ENCODE measurements at regions not wholly inside any gene's neighbourhood (a gene's known extent, or its start where the extent isn't known, plus 50 kb on each side); places are given as distances from the start of the nearest gene placed in this dataset.

- TF ChIP-seq YY1 (IDR thresholded peaks at IDR 0.05; ENCODE audit: insufficient read depth, insufficient read length) (no peak), SUZ12 (IDR thresholded peaks at IDR 0.05; ENCODE audit: extremely low read depth, insufficient read depth, insufficient read length) (no peak), ZNF274 (IDR thresholded peaks at IDR 0.05; ENCODE audit: low read depth, low read length) (no peak)
- no peaks in the 10 kb centered on the region for H3K36me3 ChIP-seq (ENCODE audit: insufficient read depth, insufficient read length, low read length)
- H3K4me3 ChIP-seq (ENCODE audit: insufficient read length, low read depth) = no peak overlapping the region
- H3K9ac ChIP-seq (ENCODE audit: insufficient read length, low read depth) = no peak overlapping the region
- no peaks in the 10 kb centered on the region for H3K4me1 ChIP-seq (ENCODE audit: insufficient read depth, insufficient read length)
- DNase-seq (ENCODE audit: low read depth, low spot score) = no peak
- H3K9me3 ChIP-seq (ENCODE audit: insufficient read depth, low read length) = no peaks in the 10 kb centered on the region
- H3K27me3 ChIP-seq (ENCODE audit: insufficient read depth, insufficient read length) = no peaks in the 10 kb centered on the region
These were observed 168.0 kb downstream of the DACT1 start for GRCh38 chr14:58805605-58806409.

DNA sequence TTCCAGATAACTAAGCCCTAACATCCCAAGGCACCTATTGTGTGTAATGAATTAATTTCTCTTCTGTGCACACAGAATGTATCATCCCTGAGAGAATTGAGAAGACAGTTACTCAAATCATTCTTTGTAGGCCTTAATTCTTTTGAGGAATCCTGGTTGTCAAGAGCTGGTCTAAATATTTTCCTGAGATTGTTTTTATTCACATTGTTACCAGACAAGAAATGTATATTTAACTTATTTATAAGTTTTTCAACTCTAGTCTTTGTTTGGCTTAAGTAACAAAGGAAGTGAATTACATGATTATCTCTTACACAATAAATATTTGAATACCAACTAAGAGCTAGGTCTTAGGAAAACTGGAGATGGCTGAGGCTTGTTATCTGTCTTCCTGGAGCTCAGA lies 169.4 kb downstream of the DACT1 start:
- DNase-seq (ENCODE audit: low read depth, low spot score) = no peak
- no peaks in the 10 kb centered on the region for H3K27me3 ChIP-seq (ENCODE audit: insufficient read depth, insufficient read length)
- H3K9ac ChIP-seq (ENCODE audit: insufficient read length, low read depth) = no peak overlapping the region
- TF ChIP-seq ZNF274 (IDR thresholded peaks at IDR 0.05; ENCODE audit: low read depth, low read length) (no peak), YY1 (IDR thresholded peaks at IDR 0.05; ENCODE audit: insufficient read depth, insufficient read length) (no peak), SUZ12 (IDR thresholded peaks at IDR 0.05; ENCODE audit: extremely low read depth, insufficient read depth, insufficient read length) (no peak)
- H3K4me1 ChIP-seq (ENCODE audit: insufficient read depth, insufficient read length) = no peaks in the 10 kb centered on the region
- H3K36me3 ChIP-seq (ENCODE audit: insufficient read depth, insufficient read length, low read length) = no peaks in the 10 kb centered on the region
- no peak overlapping the region for H3K4me3 ChIP-seq (ENCODE audit: insufficient read length, low read depth)
- no peaks in the 10 kb centered on the region for H3K9me3 ChIP-seq (ENCODE audit: insufficient read depth, low read length)

- Histone ChIP-seq H3K27me3 (ENCODE audit: insufficient read depth, insufficient read length) (no peaks in the 10 kb centered on the region), H3K4me1 (ENCODE audit: insufficient read depth, insufficient read length) (no peaks in the 10 kb centered on the region), H3K4me3 (ENCODE audit: insufficient read length, low read depth) (no peak overlapping the region), H3K9me3 (ENCODE audit: insufficient read depth, low read length) (no peaks in the 10 kb centered on the region), H3K9ac (ENCODE audit: insufficient read length, low read depth) (no peak overlapping the region), H3K36me3 (ENCODE audit: insufficient read depth, insufficient read length, low read length) (no peaks in the 10 kb centered on the region)
- TF ChIP-seq SUZ12 (IDR thresholded peaks at IDR 0.05; ENCODE audit: extremely low read depth, insufficient read depth, insufficient read length) (no peak), ZNF274 (IDR thresholded peaks at IDR 0.05; ENCODE audit: low read depth, low read length) (no peak), YY1 (IDR thresholded peaks at IDR 0.05; ENCODE audit: insufficient read depth, insufficient read length) (no peak)
- no peak for DNase-seq (ENCODE audit: low read depth, low spot score)
These were observed 171.1 kb downstream of the DACT1 start for GRCh38 chr14:58808828-58809227.

DNA sequence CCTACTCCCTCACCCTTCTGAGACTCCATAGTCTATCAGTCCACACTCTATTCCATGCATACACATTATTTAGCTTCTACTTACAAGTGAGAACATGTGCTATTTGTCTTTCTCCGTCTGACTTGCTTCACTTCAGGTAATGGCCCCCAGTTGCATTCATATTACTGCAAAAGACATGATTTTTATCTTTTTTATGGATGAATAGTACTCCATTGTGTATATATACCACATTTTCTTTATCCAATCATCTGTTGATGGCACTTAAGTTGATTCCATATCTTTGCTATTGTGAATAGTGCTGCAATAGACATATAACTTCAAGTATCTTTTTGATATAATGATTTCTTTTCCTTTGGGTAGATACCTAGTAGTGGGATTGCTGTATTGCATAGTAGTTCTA lies 171.8 kb downstream of the DACT1 start:
- Histone ChIP-seq H3K4me3 (ENCODE audit: insufficient read length, low read depth) (no peak overlapping the region), H3K4me1 (ENCODE audit: insufficient read depth, insufficient read length) (no peaks in the 10 kb centered on the region), H3K36me3 (ENCODE audit: insufficient read depth, insufficient read length, low read length) (no peaks in the 10 kb centered on the region), H3K27me3 (ENCODE audit: insufficient read depth, insufficient read length) (no peaks in the 10 kb centered on the region), H3K9ac (ENCODE audit: insufficient read length, low read depth) (no peak overlapping the region), H3K9me3 (ENCODE audit: insufficient read depth, low read length) (no peaks in the 10 kb centered on the region)
- TF ChIP-seq YY1 (IDR thresholded peaks at IDR 0.05; ENCODE audit: insufficient read depth, insufficient read length) (no peak), SUZ12 (IDR thresholded peaks at IDR 0.05; ENCODE audit: extremely low read depth, insufficient read depth, insufficient read length) (no peak), ZNF274 (IDR thresholded peaks at IDR 0.05; ENCODE audit: low read depth, low read length) (no peak)
- no peak for DNase-seq (ENCODE audit: low read depth, low spot score)

DNA sequence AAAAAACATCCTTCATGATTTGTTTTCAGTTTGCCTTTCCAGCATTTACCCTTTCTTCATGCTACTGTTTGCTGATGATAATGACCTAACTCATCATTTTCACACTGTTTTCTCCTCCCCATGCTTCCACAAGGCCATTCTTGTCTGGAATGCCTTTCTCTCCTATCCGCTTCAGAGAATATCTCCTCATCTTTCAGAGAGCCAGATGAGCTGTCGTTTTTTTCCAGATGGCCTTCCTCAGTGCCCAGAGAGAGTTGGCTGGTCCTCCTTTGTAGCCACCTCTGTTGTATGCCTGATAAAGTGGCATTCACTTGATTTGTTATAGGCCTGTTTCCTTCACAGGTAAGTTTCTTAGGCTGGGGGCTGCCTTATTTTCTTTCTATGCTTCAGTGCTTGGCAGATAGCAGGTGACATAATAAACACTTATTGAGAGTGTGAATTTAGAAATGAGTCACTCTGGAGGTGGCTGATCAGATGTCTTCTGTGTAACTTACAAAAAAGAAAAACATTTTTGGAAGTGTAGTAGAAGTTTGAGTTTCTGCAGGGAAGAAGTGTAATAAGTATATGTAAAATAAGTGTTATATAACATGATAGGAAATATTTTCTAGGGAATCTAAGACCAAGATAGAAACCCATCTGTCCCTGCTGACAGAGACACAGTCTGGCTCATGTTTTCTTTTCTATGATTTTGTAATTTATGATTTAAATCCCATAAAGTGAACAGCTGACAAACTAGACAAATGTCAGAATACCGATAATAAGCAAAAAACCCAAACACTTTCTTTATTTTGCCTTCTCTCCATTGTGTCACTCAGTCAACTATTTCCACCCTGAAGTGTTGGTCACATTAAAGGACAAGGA lies 174.5 kb downstream of the DACT1 start:
- Histone ChIP-seq H3K9me3 (ENCODE audit: insufficient read depth, low read length) (no peaks in the 10 kb centered on the region), H3K4me1 (ENCODE audit: insufficient read depth, insufficient read length) (no peaks in the 10 kb centered on the region), H3K36me3 (ENCODE audit: insufficient read depth, insufficient read length, low read length) (no peaks in the 10 kb centered on the region), H3K9ac (ENCODE audit: insufficient read length, low read depth) (no peak overlapping the region), H3K27me3 (ENCODE audit: insufficient read depth, insufficient read length) (no peaks in the 10 kb centered on the region), H3K4me3 (ENCODE audit: insufficient read length, low read depth) (no peak overlapping the region)
- TF ChIP-seq SUZ12 (IDR thresholded peaks at IDR 0.05; ENCODE audit: extremely low read depth, insufficient read depth, insufficient read length) = no peak
- no peak for TF ChIP-seq ZNF274 (IDR thresholded peaks at IDR 0.05; ENCODE audit: low read depth, low read length)
- no peak for TF ChIP-seq YY1 (IDR thresholded peaks at IDR 0.05; ENCODE audit: insufficient read depth, insufficient read length)
- no peak for DNase-seq (ENCODE audit: low read depth, low spot score)

GRCh38 chr14:58813745-58814144 lies 176.0 kb downstream of the DACT1 start:
- Histone ChIP-seq H3K4me3 (ENCODE audit: insufficient read length, low read depth) (no peak overlapping the region), H3K9me3 (ENCODE audit: insufficient read depth, low read length) (no peaks in the 10 kb centered on the region)

GRCh38 chr14:58814466-58814865 lies 176.7 kb downstream of the DACT1 start:
- H3K4me1 ChIP-seq (ENCODE audit: insufficient read depth, insufficient read length) = no peaks in the 10 kb centered on the region
- no peak overlapping the region for H3K4me3 ChIP-seq (ENCODE audit: insufficient read length, low read depth)
- DNase-seq (ENCODE audit: low read depth, low spot score) = no peak

More at GRCh38 chr14:58813745-58814144, 176.0 kb downstream of the DACT1 start:
- TF ChIP-seq ZNF274 (IDR thresholded peaks at IDR 0.05; ENCODE audit: low read depth, low read length) (no peak), YY1 (IDR thresholded peaks at IDR 0.05; ENCODE audit: insufficient read depth, insufficient read length) (no peak), SUZ12 (IDR thresholded peaks at IDR 0.05; ENCODE audit: extremely low read depth, insufficient read depth, insufficient read length) (no peak)
- Histone ChIP-seq H3K36me3 (ENCODE audit: insufficient read depth, insufficient read length, low read length) (no peaks in the 10 kb centered on the region), H3K9ac (ENCODE audit: insufficient read length, low read depth) (no peak overlapping the region), H3K4me1 (ENCODE audit: insufficient read depth, insufficient read length) (no peaks in the 10 kb centered on the region), H3K27me3 (ENCODE audit: insufficient read depth, insufficient read length) (no peaks in the 10 kb centered on the region)
- no peak for DNase-seq (ENCODE audit: low read depth, low spot score)

More at GRCh38 chr14:58814466-58814865, 176.7 kb downstream of the DACT1 start:
- Histone ChIP-seq H3K36me3 (ENCODE audit: insufficient read depth, insufficient read length, low read length) (no peaks in the 10 kb centered on the region), H3K9me3 (ENCODE audit: insufficient read depth, low read length) (no peaks in the 10 kb centered on the region), H3K9ac (ENCODE audit: insufficient read length, low read depth) (no peak overlapping the region), H3K27me3 (ENCODE audit: insufficient read depth, insufficient read length) (no peaks in the 10 kb centered on the region)
- TF ChIP-seq YY1 (IDR thresholded peaks at IDR 0.05; ENCODE audit: insufficient read depth, insufficient read length) (no peak), SUZ12 (IDR thresholded peaks at IDR 0.05; ENCODE audit: extremely low read depth, insufficient read depth, insufficient read length) (no peak), ZNF274 (IDR thresholded peaks at IDR 0.05; ENCODE audit: low read depth, low read length) (no peak)

Data from NT2/D1 (cell line).